Ureter (tissue), 1 donor: ENCODE measurements at regions not wholly inside any gene's neighbourhood (a gene's known extent, or its start where the extent isn't known, plus 50 kb on each side); places are given as distances from the start of the nearest gene placed in this dataset.

Experiments used
- DNase-seq: peaks from one replicate; pipeline ENCODE4 v3.0.0-alpha.2; 2020; ENCODE audit warnings: low spot score
- donor health status: DM: yes; HTN: yes; CAD: no.

GRCh38 chr15:70507772-70508371, 255.5 kb downstream of the UACA start:
- no peak for DNase-seq

- DNase-seq: no peak
Measured at GRCh38 chr15:70505936-70506912, 257.1 kb downstream of the UACA start.

GRCh38 chr15:70505411-70505919, 257.9 kb downstream of the UACA start:
- DNase-seq: no peak

- no peak for DNase-seq
Measured at GRCh38 chr15:70504988-70505387, 258.4 kb downstream of the UACA start.

GRCh38 chr15:70504299-70504951, 258.9 kb downstream of the UACA start:
- no peak for DNase-seq

- no peak for DNase-seq
Measured at GRCh38 chr15:70503798-70504298, 259.5 kb downstream of the UACA start.

- DNase-seq: no peak
Measured at GRCh38 chr15:70503073-70503745, 260.1 kb downstream of the UACA start.

GRCh38 chr15:70502529-70502928, 260.8 kb downstream of the UACA start:
- DNase-seq: no peak

- no peak for DNase-seq
Measured at GRCh38 chr15:70501849-70502248, 261.5 kb downstream of the UACA start.

GRCh38 chr15:70501121-70501727, 262.1 kb downstream of the UACA start:
- DNase-seq: no peak

- no peak for DNase-seq
Measured at GRCh38 chr15:70499791-70500190, 263.6 kb downstream of the UACA start.

GRCh38 chr15:70498096-70498626, 265.2 kb downstream of the UACA start:
- no peak for DNase-seq

- no peak for DNase-seq
Measured at GRCh38 chr15:70497661-70498060, 265.7 kb downstream of the UACA start.

- no peak for DNase-seq
Measured at GRCh38 chr15:70495991-70496599, 267.3 kb downstream of the UACA start.

- no peak for DNase-seq
Measured at GRCh38 chr15:70494852-70495571, 268.3 kb downstream of the UACA start.

- DNase-seq: no peak
Measured at GRCh38 chr15:70494517-70494851, 268.9 kb downstream of the UACA start.

GRCh38 chr15:70493787-70494516, 269.4 kb downstream of the UACA start:
- DNase-seq: no peak

GRCh38 chr15:70493376-70493775, 270.0 kb downstream of the UACA start:
- DNase-seq: no peak
